Neural cell (in vitro differentiated cells): ENCODE measurements at regions not wholly inside any gene's neighbourhood (a gene's known extent, or its start where the extent isn't known, plus 50 kb on each side); places are given as distances from the start of the nearest gene placed in this dataset.

Experiments used
- H2AFZ ChIP-seq: fragments of 200-600, 300-800 bp; sonication (generic), shearing (Covaris generic); 2 replicates; pipeline ENCODE4 v1.6.0; 2014; ENCODE audit warnings: low read depth, mild to moderate bottlenecking, antibody characterized with exemption, low read length, moderate library complexity
- H3F3A ChIP-seq: fragments of 200-600 bp; shearing (Covaris generic); 2 replicates; pipeline ENCODE4 v1.6.1; 2016; ENCODE audit warnings: mild to moderate bottlenecking, moderate library complexity, mixed read lengths, antibody characterized with exemption, low read length; ENCODE audit not compliant: insufficient read depth, poor library complexity, severe bottlenecking
- H3K27ac ChIP-seq: fragments of 200-600, 300-800 bp; sonication (generic), shearing (Covaris generic); 2 replicates; pipeline ENCODE4 v1.5.1; 2014; ENCODE audit warnings: mild to moderate bottlenecking, low read length, moderate library complexity
- H3K27me3 ChIP-seq: fragments of 300-800, 200-600 bp; sonication (generic), shearing (Covaris generic); 2 replicates; pipeline ENCODE4 v1.6.0; 2014; ENCODE audit warnings: mild to moderate bottlenecking, low read depth, low read length, moderate library complexity; ENCODE audit not compliant: insufficient read depth
- H3K36me3 ChIP-seq: fragments of 300-800, 200-600 bp; sonication (generic), shearing (Covaris generic); 2 replicates; pipeline ENCODE4 v1.5.1; 2014; ENCODE audit warnings: mild to moderate bottlenecking, antibody characterized with exemption, low read length, moderate library complexity; ENCODE audit not compliant: insufficient read depth
- H3K4me2 ChIP-seq: fragments of 300-800, 200-600 bp; sonication (generic), shearing (Covaris generic); 2 replicates; pipeline ENCODE4 v1.6.0; 2014; ENCODE audit warnings: mild to moderate bottlenecking, low read length
- H3K4me3 ChIP-seq: fragments of 300-800, 200-600 bp; sonication (generic), shearing (Covaris generic); 2 replicates; pipeline ENCODE4 v1.5.1; 2014; ENCODE audit warnings: mild to moderate bottlenecking, low read length, moderate library complexity
- H3K79me2 ChIP-seq: fragments of 200-600 bp; shearing (Covaris generic); replicated peaks from 2 replicates; pipeline ENCODE4 v1.6.0; 2014; ENCODE audit warnings: mild to moderate bottlenecking, low read length, moderate library complexity; ENCODE audit not compliant: insufficient read depth
- H3K9ac ChIP-seq: fragments of 300-800, 200-600 bp; sonication (generic), shearing (Covaris generic); 2 replicates; pipeline ENCODE4 v1.6.1; 2016; ENCODE audit warnings: mild to moderate bottlenecking, low read length, mixed read lengths
- H3K9me2 ChIP-seq: fragments of 200-600 bp; shearing (Covaris generic); 2 replicates; pipeline ENCODE4 v1.6.1; 2016; ENCODE audit warnings: mild to moderate bottlenecking, low read length, mixed read lengths; ENCODE audit not compliant: insufficient read depth
- H3K9me3 ChIP-seq: fragments of 200-600, 300-800 bp; sonication (generic), shearing (Covaris generic); 2 replicates; pipeline ENCODE4 v1.6.1; 2016; ENCODE audit warnings: mild to moderate bottlenecking, mixed run types, low read length, moderate library complexity, mixed read lengths
- H4K20me1 ChIP-seq: fragments of 200-600 bp; shearing (Covaris generic); 2 replicates; pipeline ENCODE4 v1.6.1; 2016; ENCODE audit warnings: mild to moderate bottlenecking, mixed run types; ENCODE audit not compliant: insufficient read depth
- EP300 ChIP-seq: fragments of 450-650 bp; conservative IDR thresholded peaks from 2 replicates; pipeline ENCODE4 v1.6.1; 2014; ENCODE audit warnings: antibody characterized with exemption, mild to moderate bottlenecking, moderate library complexity; ENCODE audit not compliant: poor library complexity, severe bottlenecking
- EZH2 ChIP-seq: fragments of 200-600, 300-800 bp; shearing (Covaris generic), sonication (generic); IDR thresholded peaks from 2 replicates; pipeline ENCODE4 v1.6.1; 2014; ENCODE audit warnings: antibody characterized with exemption, low read length, borderline replicate concordance, mild to moderate bottlenecking; ENCODE audit not compliant: insufficient read depth, poor library complexity, severe bottlenecking
- MXI1 ChIP-seq: fragments of 450-650 bp; conservative IDR thresholded peaks from 2 replicates; pipeline ENCODE4 v1.6.1; 2014; ENCODE audit warnings: antibody characterized with exemption, mild to moderate bottlenecking; ENCODE audit not compliant: poor library complexity, severe bottlenecking
- POLR2AphosphoS5 ChIP-seq: IDR thresholded peaks from 2 replicates; pipeline ENCODE4 v1.6.1; 2012
- RAD21 ChIP-seq: fragments of 450-650 bp; conservative IDR thresholded peaks from 2 replicates; pipeline ENCODE4 v1.6.1; 2014; ENCODE audit warnings: antibody characterized with exemption, mild to moderate bottlenecking, moderate library complexity
- SMC3 ChIP-seq: fragments of 450-650 bp; conservative IDR thresholded peaks from 2 replicates; pipeline ENCODE4 v1.6.1; 2014; ENCODE audit warnings: antibody characterized with exemption, mild to moderate bottlenecking, moderate library complexity; ENCODE audit not compliant: poor library complexity
- TAF1 ChIP-seq: IDR thresholded peaks from 2 replicates; pipeline ENCODE4 v1.6.1; 2012; ENCODE audit warnings: low read depth
- TF ChIP-seq, protein P1 (sequence below): IDR thresholded peaks from 2 replicates; pipeline ENCODE4 v1.6.1; 2012; ENCODE audit warnings: borderline replicate concordance
- TF ChIP-seq, protein P2 (sequence below): fragments of 450-650 bp; IDR thresholded peaks from 2 replicates; pipeline ENCODE4 v1.5.1; 2014; ENCODE audit warnings: antibody characterized with exemption, mild to moderate bottlenecking, moderate library complexity; ENCODE audit not compliant: poor library complexity, severe bottlenecking

DNA sequence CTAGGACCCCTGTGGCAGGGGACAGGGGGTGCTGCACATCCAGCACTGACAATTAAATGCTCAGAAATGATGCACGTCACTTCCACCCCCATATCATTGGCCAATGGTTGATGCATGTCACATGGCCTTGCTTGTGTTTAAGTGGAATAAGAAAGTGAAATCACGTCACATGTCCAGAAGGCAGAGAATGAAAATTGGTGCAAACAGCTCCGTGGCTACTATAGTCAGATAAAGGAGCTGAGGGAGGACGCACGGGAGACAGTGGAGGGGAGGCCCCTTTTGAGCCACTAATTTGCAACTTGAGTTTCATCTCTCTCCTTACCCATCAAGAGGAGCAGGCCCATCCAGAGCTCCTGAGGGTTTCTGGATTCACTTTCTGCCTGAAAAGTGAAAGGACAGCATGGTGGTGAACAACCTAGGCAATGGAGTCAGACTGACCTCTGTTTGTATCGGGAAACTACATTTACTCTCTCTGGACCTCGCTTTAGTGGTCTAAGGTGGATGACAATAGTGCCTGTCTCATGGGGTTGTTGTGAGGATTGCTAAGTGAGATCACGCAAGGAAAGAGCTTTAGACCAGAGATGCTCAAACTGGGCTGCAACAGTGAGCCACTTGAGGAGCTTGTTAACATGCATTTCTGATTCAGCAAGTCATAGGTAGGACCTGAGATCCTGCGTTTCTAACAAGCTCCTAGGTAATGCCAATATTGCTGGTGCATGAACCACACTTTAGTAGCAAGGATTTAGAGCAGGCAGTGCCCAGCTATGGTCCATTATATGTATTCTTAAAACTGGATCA, 133.9 kb upstream of the ADRA1B start:
- H3K4me3 ChIP-seq: no peak overlapping the region
- no peaks in the 10 kb centered on the region for H4K20me1 ChIP-seq
- no peaks in the 10 kb centered on the region for H3K27me3 ChIP-seq
- H2AFZ ChIP-seq: no peak overlapping the region
- no peaks in the 10 kb centered on the region for H3K79me2 ChIP-seq
- no peak overlapping the region for H3K9ac ChIP-seq
- H3K9me2 ChIP-seq: no peaks in the 10 kb centered on the region
- TF ChIP-seq EZH2 (no peak), SMC3 (no peak), EP300 (no peak), MXI1 (no peak)
- no peak overlapping the region for H3K4me2 ChIP-seq
- H3K36me3 ChIP-seq: no peaks in the 10 kb centered on the region
- H3K27ac ChIP-seq: no peak overlapping the region
- H3K9me3 ChIP-seq: no peaks in the 10 kb centered on the region
- no peaks in the 10 kb centered on the region for H3F3A ChIP-seq

DNA sequence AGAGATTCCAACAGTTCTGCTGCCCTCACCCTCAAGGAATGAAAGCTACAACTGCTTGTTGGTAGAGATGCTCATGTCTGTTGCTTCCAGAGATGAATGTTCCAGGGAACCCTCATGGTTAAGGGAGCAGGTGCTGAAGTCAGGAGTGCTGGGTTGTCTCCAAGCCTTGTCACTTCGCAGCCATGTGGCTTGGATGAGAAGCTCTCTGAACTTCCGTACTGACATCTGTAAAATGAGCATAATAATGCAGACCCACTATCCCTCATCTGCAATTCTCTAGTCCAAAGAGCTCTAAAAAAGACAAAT, 133.3 kb upstream of the ADRA1B start:
- H2AFZ ChIP-seq: no peak overlapping the region
- H3K36me3 ChIP-seq: no peaks in the 10 kb centered on the region
- TF ChIP-seq, protein P1, sequence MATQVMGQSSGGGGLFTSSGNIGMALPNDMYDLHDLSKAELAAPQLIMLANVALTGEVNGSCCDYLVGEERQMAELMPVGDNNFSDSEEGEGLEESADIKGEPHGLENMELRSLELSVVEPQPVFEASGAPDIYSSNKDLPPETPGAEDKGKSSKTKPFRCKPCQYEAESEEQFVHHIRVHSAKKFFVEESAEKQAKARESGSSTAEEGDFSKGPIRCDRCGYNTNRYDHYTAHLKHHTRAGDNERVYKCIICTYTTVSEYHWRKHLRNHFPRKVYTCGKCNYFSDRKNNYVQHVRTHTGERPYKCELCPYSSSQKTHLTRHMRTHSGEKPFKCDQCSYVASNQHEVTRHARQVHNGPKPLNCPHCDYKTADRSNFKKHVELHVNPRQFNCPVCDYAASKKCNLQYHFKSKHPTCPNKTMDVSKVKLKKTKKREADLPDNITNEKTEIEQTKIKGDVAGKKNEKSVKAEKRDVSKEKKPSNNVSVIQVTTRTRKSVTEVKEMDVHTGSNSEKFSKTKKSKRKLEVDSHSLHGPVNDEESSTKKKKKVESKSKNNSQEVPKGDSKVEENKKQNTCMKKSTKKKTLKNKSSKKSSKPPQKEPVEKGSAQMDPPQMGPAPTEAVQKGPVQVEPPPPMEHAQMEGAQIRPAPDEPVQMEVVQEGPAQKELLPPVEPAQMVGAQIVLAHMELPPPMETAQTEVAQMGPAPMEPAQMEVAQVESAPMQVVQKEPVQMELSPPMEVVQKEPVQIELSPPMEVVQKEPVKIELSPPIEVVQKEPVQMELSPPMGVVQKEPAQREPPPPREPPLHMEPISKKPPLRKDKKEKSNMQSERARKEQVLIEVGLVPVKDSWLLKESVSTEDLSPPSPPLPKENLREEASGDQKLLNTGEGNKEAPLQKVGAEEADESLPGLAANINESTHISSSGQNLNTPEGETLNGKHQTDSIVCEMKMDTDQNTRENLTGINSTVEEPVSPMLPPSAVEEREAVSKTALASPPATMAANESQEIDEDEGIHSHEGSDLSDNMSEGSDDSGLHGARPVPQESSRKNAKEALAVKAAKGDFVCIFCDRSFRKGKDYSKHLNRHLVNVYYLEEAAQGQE: no peak
- TF ChIP-seq, protein P2, sequence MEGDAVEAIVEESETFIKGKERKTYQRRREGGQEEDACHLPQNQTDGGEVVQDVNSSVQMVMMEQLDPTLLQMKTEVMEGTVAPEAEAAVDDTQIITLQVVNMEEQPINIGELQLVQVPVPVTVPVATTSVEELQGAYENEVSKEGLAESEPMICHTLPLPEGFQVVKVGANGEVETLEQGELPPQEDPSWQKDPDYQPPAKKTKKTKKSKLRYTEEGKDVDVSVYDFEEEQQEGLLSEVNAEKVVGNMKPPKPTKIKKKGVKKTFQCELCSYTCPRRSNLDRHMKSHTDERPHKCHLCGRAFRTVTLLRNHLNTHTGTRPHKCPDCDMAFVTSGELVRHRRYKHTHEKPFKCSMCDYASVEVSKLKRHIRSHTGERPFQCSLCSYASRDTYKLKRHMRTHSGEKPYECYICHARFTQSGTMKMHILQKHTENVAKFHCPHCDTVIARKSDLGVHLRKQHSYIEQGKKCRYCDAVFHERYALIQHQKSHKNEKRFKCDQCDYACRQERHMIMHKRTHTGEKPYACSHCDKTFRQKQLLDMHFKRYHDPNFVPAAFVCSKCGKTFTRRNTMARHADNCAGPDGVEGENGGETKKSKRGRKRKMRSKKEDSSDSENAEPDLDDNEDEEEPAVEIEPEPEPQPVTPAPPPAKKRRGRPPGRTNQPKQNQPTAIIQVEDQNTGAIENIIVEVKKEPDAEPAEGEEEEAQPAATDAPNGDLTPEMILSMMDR: no peak
- no peaks in the 10 kb centered on the region for H3K79me2 ChIP-seq
- H4K20me1 ChIP-seq: no peaks in the 10 kb centered on the region
- no peaks in the 10 kb centered on the region for H3F3A ChIP-seq
- H3K4me3 ChIP-seq: no peak overlapping the region
- no peak overlapping the region for H3K9ac ChIP-seq
- H3K4me2 ChIP-seq: no peak overlapping the region
- H3K27me3 ChIP-seq: no peaks in the 10 kb centered on the region
- H3K9me3 ChIP-seq: no peaks in the 10 kb centered on the region
- H3K9me2 ChIP-seq: no peaks in the 10 kb centered on the region
- no peak overlapping the region for H3K27ac ChIP-seq

DNA sequence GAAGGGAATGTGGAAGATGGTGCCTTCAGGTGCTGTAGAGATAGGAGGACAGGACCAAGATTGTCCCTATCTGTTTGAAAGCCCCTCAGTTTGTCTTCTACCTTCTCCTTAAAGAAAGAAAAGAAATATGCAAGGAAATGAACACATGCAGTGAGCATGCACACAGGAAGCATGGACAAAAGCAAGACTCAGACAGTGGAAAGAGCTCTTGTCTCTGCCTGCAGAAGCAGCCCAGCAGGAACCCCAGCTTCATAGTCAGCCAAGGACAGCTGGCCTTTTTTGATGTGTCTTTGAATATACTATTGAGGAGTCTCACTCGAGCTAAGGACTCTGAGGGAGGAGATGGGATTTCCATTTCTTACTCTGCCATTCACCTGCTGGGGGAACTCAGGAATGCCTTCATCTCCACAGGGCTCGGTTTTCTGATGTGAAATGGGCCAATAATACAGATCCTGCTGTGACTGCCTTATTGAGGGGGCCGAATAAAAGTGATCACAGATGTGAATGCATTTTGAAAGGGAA, 132.5 kb upstream of the ADRA1B start:
- Histone ChIP-seq H3K27ac (no peak overlapping the region), H3K4me2 (no peak overlapping the region), H2AFZ (no peak overlapping the region), H3K9ac (no peak overlapping the region), H3K27me3 (no peaks in the 10 kb centered on the region), H3K9me2 (no peaks in the 10 kb centered on the region), H4K20me1 (no peaks in the 10 kb centered on the region), H3F3A (no peaks in the 10 kb centered on the region), H3K9me3 (no peaks in the 10 kb centered on the region), H3K36me3 (no peaks in the 10 kb centered on the region), H3K4me3 (no peak overlapping the region), H3K79me2 (no peaks in the 10 kb centered on the region)
- TF ChIP-seq MXI1 (no peak), RAD21 (no peak), EZH2 (no peak), POLR2AphosphoS5 (no peak), TAF1 (no peak), SMC3 (no peak), EP300 (no peak)
- TF ChIP-seq, protein P2: no peak
- TF ChIP-seq, protein P1: no peak
